ENCODE measurements at regions not wholly inside any gene's neighbourhood (a gene's known extent, or its start where the extent isn't known, plus 50 kb on each side); places are given as distances from the start of the nearest gene placed in this dataset.

GRCh38 chr2:236656721-236657120 lies 87.1 kb downstream of the ACKR3 start:
- Histone ChIP-seq H3K4me3 (replicated peaks in 1 of 3; ENCODE audit: insufficient read depth in 1 of 3, low read depth in 2 of 3, low read length in 3 of 3) (no peak overlapping the region), H3K9me3 (ENCODE audit: low read length) (no peaks in the 10 kb centered on the region), H3K27ac (ENCODE audit: extremely low read length, insufficient read depth, low read length) (no peak overlapping the region), H3K79me2 (ENCODE audit: insufficient read depth, low read length) (no peaks in the 10 kb centered on the region), H3K4me2 (ENCODE audit: low read depth, low read length) (no peak overlapping the region), H4K20me1 (ENCODE audit: insufficient read depth, low read length) (no peaks in the 10 kb centered on the region), H3K27me3 (ENCODE audit: control insufficient read depth in 1 of 2, insufficient read depth in 2 of 2, low read length in 2 of 2) (peaks cover 0 to 13% of the 10 kb centered on the region in 2 experiments; a peak in 3 of 5 replicates), H3K36me3 (replicated peaks in 1 of 2; ENCODE audit: control insufficient read depth in 1 of 2, insufficient read depth in 2 of 2, low read length in 2 of 2) (no peaks in the 10 kb centered on the region), H3K4me1 (ENCODE audit: insufficient read depth, low read length) (no peaks in the 10 kb centered on the region), H3K9ac (ENCODE audit: insufficient read depth, low read depth, low read length) (no peak overlapping the region), H2AFZ (ENCODE audit: low read length) (no peak overlapping the region)
- 14% methylated on average over 2 of the region's 2 CpGs for WGBS (ENCODE audit: low lambda C conversion rate)
- in situ Hi-C loops (cut with HindIII; ENCODE audit: extremely low pct_ligation_motif_present, low pct_unique_long_range_greater_than_20kb), result no loop called here
- intact Hi-C loops (cut with micrococcal nuclease; ENCODE audit: unreplicated experiment), result no loop called here
- BruUV-seq (replicated peaks), result no TSS peak
- no peak for DNase-seq (ENCODE audit: low spot score)
- FAIRE-seq, result no peak
- ATAC-seq, result no peak
- TF ChIP-seq ZNF619 (CRISPR knock-in tag; IDR thresholded peaks at IDR 0.05) (no peak), DMTF1 (CRISPR knock-in tag; IDR thresholded peaks at IDR 0.05) (no peak), XRCC5 (optimal IDR thresholded peaks at IDR 0.05; ENCODE audit: low read length) (no peak), NFYB (CRISPR knock-in tag; IDR thresholded peaks at IDR 0.05) (no peak), ZNF878 (CRISPR knock-in tag; IDR thresholded peaks at IDR 0.05) (no peak), PAF1 (CRISPR knock-in tag; IDR thresholded peaks at IDR 0.05) (no peak), ZNF564 (CRISPR knock-in tag; IDR thresholded peaks at IDR 0.05) (no peak)
- CTCF ChIA-PET (ENCODE audit: low intra/inter-chr PET ratio, low total read pairs), result no interaction called here
- POLR2A ChIA-PET, result no interaction called here

- no TSS peak for BruUV-seq (replicated peaks)
- H3K36me3 ChIP-seq (replicated peaks in 1 of 2; ENCODE audit: control insufficient read depth in 1 of 2, insufficient read depth in 2 of 2, low read length in 2 of 2), result no peaks in the 10 kb centered on the region
- H3K27ac ChIP-seq (ENCODE audit: extremely low read length, insufficient read depth, low read length), result no peak overlapping the region
- intact Hi-C loops (cut with micrococcal nuclease; ENCODE audit: unreplicated experiment) (no loop called here), in situ Hi-C loops (cut with HindIII; ENCODE audit: extremely low pct_ligation_motif_present, low pct_unique_long_range_greater_than_20kb) (no loop called here)
- FAIRE-seq (no peak), DNase-seq (ENCODE audit: low spot score) (no peak), ATAC-seq (no peak)
- no peaks in the 10 kb centered on the region for H3K9me3 ChIP-seq (ENCODE audit: low read length)
- no peak overlapping the region for H3K4me2 ChIP-seq (ENCODE audit: low read depth, low read length)
- H3K79me2 ChIP-seq (ENCODE audit: insufficient read depth, low read length), result no peaks in the 10 kb centered on the region
- POLR2A ChIA-PET, result no interaction called here
- H3K27me3 ChIP-seq (ENCODE audit: control insufficient read depth in 1 of 2, insufficient read depth in 2 of 2, low read length in 2 of 2), result peaks cover 0 to 16% of the 10 kb centered on the region in 2 experiments; a peak in 3 of 5 replicates
- no peaks in the 10 kb centered on the region for H4K20me1 ChIP-seq (ENCODE audit: insufficient read depth, low read length)
- WGBS (ENCODE audit: low lambda C conversion rate), result 44% methylated on average over 5 of the region's 5 CpGs
- H3K4me1 ChIP-seq (ENCODE audit: insufficient read depth, low read length), result no peaks in the 10 kb centered on the region
- H2AFZ ChIP-seq (ENCODE audit: low read length), result no peak overlapping the region
- no peak overlapping the region for H3K9ac ChIP-seq (ENCODE audit: insufficient read depth, low read depth, low read length)
- H3K4me3 ChIP-seq (replicated peaks in 1 of 3; ENCODE audit: insufficient read depth in 1 of 3, low read depth in 2 of 3, low read length in 3 of 3), result no peak overlapping the region
- CTCF ChIA-PET (ENCODE audit: low intra/inter-chr PET ratio, low total read pairs), result no interaction called here
- TF ChIP-seq ZNF331 (CRISPR knock-in tag; IDR thresholded peaks at IDR 0.05), result no peak
- no peak for TF ChIP-seq TMF1 (CRISPR knock-in tag; IDR thresholded peaks at IDR 0.05; ENCODE audit: low read depth)
- TF ChIP-seq TBX3 (IDR thresholded peaks at IDR 0.05; ENCODE audit: borderline replicate concordance), result no peak
- TF ChIP-seq ZSCAN5A (CRISPR knock-in tag; IDR thresholded peaks at IDR 0.05; ENCODE audit: borderline replicate concordance), result no peak
- no peak for TF ChIP-seq TGIF2 (CRISPR knock-in tag; IDR thresholded peaks at IDR 0.05)
- no peak for TF ChIP-seq CENPBD1 (CRISPR knock-in tag; IDR thresholded peaks at IDR 0.05; ENCODE audit: borderline replicate concordance, low read depth)
- no peak for TF ChIP-seq CSRNP2 (CRISPR knock-in tag; conservative IDR thresholded peaks at IDR 0.05; ENCODE audit: low read depth)
- TF ChIP-seq ZNF839 (CRISPR knock-in tag; IDR thresholded peaks at IDR 0.05; ENCODE audit: borderline replicate concordance), result no peak
Observed at GRCh38 chr2:236657215-236657614, 87.6 kb downstream of the ACKR3 start.

Measured in HepG2 (cell line).